ENCODE measurements at regions not wholly inside any gene's neighbourhood (a gene's known extent, or its start where the extent isn't known, plus 50 kb on each side); places are given as distances from the start of the nearest gene placed in this dataset.
A peak's percentile ranks its signal among the peaks of the same experiment; 100 is the strongest.
"Not testable (repeated sequence)": the region's sequence is repeated elsewhere in the genome, so short reads cannot be mapped to it uniquely, and the experiment has no call there.

- DNase-seq (ENCODE audit: low read depth) = no peak
- TF ChIP-seq CTCF (IDR thresholded peaks at IDR 0.05; ENCODE audit: insufficient read depth, low read length) = no peak
- no peak overlapping the region for H3K4me3 ChIP-seq (ENCODE audit: low read depth, low read length)
Measured at GRCh38 chr7:138185132-138185908, 109.1 kb downstream of the AKR1D1 start.

GRCh38 chr7:138186951-138187351 lies 110.7 kb downstream of the AKR1D1 start:
- DNase-seq (ENCODE audit: low read depth) = peak; percentile 14
- no peak for TF ChIP-seq CTCF (IDR thresholded peaks at IDR 0.05; ENCODE audit: insufficient read depth, low read length)

GRCh38 chr7:138188290-138188858 lies 112.1 kb downstream of the AKR1D1 start:
- no peak for DNase-seq (ENCODE audit: low read depth)
- TF ChIP-seq CTCF (IDR thresholded peaks at IDR 0.05; ENCODE audit: insufficient read depth, low read length) = no peak
- H3K4me3 ChIP-seq (ENCODE audit: low read depth, low read length) = no peak overlapping the region

More at GRCh38 chr7:138186951-138187351, 110.7 kb downstream of the AKR1D1 start:
- no peak overlapping the region for H3K4me3 ChIP-seq (ENCODE audit: low read depth, low read length)

GRCh38 chr7:138194567-138194966 lies 118.3 kb downstream of the AKR1D1 start:
- TF ChIP-seq CTCF (IDR thresholded peaks at IDR 0.05; ENCODE audit: insufficient read depth, low read length) = no peak
- H3K4me3 ChIP-seq (ENCODE audit: low read depth, low read length) = no peak overlapping the region
- no peak for DNase-seq (ENCODE audit: low read depth)

- no peak for DNase-seq (ENCODE audit: low read depth)
- H3K4me3 ChIP-seq (ENCODE audit: low read depth, low read length) = no peak overlapping the region
- TF ChIP-seq CTCF (IDR thresholded peaks at IDR 0.05; ENCODE audit: insufficient read depth, low read length) = no peak
Measured at GRCh38 chr7:138195151-138195571, 118.9 kb downstream of the AKR1D1 start.

- not testable (repeated sequence) for H3K4me3 ChIP-seq (ENCODE audit: low read depth, low read length); DNase-seq (ENCODE audit: low read depth)
Measured at GRCh38 chr7:138196503-138196946, 120.3 kb downstream of the AKR1D1 start.

- DNase-seq (ENCODE audit: low read depth) = no peak
- no peak overlapping the region for H3K4me3 ChIP-seq (ENCODE audit: low read depth, low read length)
- no peak for TF ChIP-seq CTCF (IDR thresholded peaks at IDR 0.05; ENCODE audit: insufficient read depth, low read length)
Measured at GRCh38 chr7:138196971-138197896, 121.0 kb downstream of the AKR1D1 start.
